Activated T-cell treated with anti-CD3 and anti-CD28 coated beads, Interleukin-2, amount 50 U/mL, for 4 hours (primary cell): ENCODE measurements at regions not wholly inside any gene's neighbourhood (a gene's known extent, or its start where the extent isn't known, plus 50 kb on each side); places are given as distances from the start of the nearest gene placed in this dataset.
"Not testable (repeated sequence)": the region's sequence is repeated elsewhere in the genome, so short reads cannot be mapped to it uniquely, and the experiment has no call there.

Experiments
- ATAC-seq, 2 donors: fragments of 200-7000 bp; cut with Tn5 transposase; one replicate each; pipeline ENCODE4 v1.10.0; 2021
- DNase-seq: peaks from one replicate; pipeline ENCODE4 v3.0.0-alpha.2; 2020
- H3K27me3 Mint-ChIP-seq: one replicate; pipeline ENCODE4 v1.8.0; 2021; ENCODE audit warnings: low read depth, mixed read lengths
- H3K36me3 Mint-ChIP-seq: one replicate; pipeline ENCODE4 v1.8.0; 2022; ENCODE audit warnings: mixed read lengths; ENCODE audit not compliant: insufficient read depth
- H3K4me1 Mint-ChIP-seq: one replicate; pipeline ENCODE4 v1.8.0; 2021; ENCODE audit warnings: low read depth, mixed read lengths
- H3K4me3 Mint-ChIP-seq: one replicate; pipeline ENCODE4 v1.8.0; 2021; ENCODE audit warnings: mild to moderate bottlenecking, moderate library complexity, mixed read lengths
- H3K9me3 Mint-ChIP-seq: one replicate; pipeline ENCODE4 v1.8.0; 2021; ENCODE audit warnings: mixed read lengths

DNA sequence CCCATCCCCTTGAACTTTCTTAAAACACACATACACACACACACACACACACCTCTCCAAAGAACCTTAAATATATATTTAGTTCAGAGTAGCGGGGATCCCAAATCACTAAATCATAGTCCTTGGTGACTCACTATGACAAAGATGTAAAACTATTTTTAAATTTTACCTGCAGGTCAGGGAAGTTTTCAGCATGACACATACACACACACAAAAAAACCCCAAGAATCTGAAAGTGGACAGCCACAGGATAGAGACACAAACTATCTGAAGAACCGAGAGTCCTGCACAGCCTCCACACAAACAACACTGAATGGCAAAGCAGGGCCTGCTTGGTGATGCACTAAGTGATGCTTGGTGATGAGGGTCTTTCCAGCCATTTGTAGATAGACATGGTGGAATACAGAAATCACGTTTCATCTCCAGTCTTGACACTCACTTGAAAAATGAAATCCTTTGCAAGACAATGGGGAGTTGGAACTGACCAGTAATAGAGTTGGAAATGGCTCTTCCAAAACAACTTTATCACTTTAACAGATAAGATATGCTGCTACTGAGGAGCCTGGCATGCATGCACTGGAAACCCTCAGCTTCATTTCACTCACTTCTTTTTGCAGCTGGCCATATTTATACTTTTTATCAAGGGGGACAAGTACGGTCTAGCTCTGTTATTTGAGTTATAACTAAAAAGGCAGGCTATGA, 307.3 kb downstream of the RAPGEF2 start:
- Mint-ChIP-seq H3K27me3 (peaks cover 3% of the 10 kb centered on the region), H3K36me3 (no peaks in the 10 kb centered on the region), H3K9me3 (no peaks in the 10 kb centered on the region), H3K4me1 (no peaks in the 10 kb centered on the region), H3K4me3 (no peak overlapping the region)
- DNase-seq (no peak), ATAC-seq (no peak)

GRCh38 chr4:159410891-159411290, 308.0 kb downstream of the RAPGEF2 start:
- ATAC-seq (no peak), DNase-seq (no peak)
- Mint-ChIP-seq H3K4me3 (no peak overlapping the region), H3K9me3 (no peaks in the 10 kb centered on the region), H3K4me1 (no peaks in the 10 kb centered on the region), H3K27me3 (peaks cover 3% of the 10 kb centered on the region), H3K36me3 (no peaks in the 10 kb centered on the region)

DNA sequence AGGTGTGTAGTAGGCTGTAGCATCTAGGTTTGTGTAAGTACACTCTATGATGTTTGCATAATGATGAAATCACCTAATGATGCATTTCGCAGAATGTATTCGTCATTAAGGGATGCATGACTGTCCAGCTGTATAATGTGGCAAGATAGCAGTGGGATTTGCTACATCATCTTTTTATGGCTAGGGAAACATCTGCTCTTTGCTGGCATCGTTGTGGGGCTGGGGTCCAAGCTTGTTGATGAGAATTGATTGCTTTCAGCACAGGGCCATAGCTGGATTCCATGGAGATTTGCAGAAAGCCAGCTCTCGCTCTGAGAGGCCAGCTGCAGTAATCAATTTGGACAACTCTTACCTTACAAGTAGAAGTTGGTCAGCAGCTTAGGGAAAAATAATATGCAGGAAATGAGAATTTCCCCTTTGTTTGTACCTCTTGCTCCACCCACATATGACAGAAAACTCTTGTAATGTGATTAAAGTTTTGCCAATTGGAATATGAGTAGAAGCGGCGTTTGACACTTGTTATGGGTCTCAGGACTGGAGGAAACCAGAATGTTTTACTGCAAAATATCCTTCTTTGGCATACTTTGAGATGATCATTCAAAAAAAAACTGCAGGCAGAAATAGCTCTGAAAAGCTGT, 310.5 kb downstream of the RAPGEF2 start:
- Mint-ChIP-seq H3K4me3 (no peak overlapping the region), H3K4me1 (no peaks in the 10 kb centered on the region), H3K36me3 (no peaks in the 10 kb centered on the region), H3K27me3 (peaks cover 4% of the 10 kb centered on the region), H3K9me3 (no peaks in the 10 kb centered on the region)
- ATAC-seq (no peak), DNase-seq (no peak)

- H3K27me3 Mint-ChIP-seq, result peaks cover 2% of the 10 kb centered on the region
- no peak for DNase-seq
- H3K4me3 Mint-ChIP-seq, result no peak overlapping the region
- ATAC-seq, result no peak
- no peaks in the 10 kb centered on the region for H3K4me1 Mint-ChIP-seq
- no peaks in the 10 kb centered on the region for H3K36me3 Mint-ChIP-seq
- no peaks in the 10 kb centered on the region for H3K9me3 Mint-ChIP-seq
Measured at GRCh38 chr4:159414305-159414704, 311.4 kb downstream of the RAPGEF2 start.

DNA sequence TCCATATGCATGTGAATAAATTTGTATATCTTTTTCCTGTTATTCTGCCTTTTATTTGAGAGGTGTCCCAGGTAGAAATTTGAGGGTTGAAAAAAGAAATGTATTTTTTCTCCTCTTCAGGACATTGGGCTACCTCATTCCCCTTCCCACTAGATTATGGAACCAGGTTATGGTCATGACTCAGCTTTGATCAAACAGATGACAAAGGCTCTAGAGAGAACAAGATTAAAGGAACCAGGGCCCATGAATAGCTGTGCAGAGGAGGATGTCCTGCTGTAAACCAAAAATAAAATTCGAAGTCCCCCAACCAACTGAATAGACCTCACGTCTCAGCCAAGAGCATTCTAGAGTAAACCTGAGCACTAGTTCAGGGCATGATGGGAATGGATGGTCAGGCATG, 313.2 kb downstream of the RAPGEF2 start:
- Mint-ChIP-seq H3K9me3 (no peaks in the 10 kb centered on the region), H3K4me3 (no peak overlapping the region), H3K4me1 (no peaks in the 10 kb centered on the region), H3K27me3 (peaks cover 2% of the 10 kb centered on the region), H3K36me3 (no peaks in the 10 kb centered on the region)
- no peak for ATAC-seq
- no peak for DNase-seq

DNA sequence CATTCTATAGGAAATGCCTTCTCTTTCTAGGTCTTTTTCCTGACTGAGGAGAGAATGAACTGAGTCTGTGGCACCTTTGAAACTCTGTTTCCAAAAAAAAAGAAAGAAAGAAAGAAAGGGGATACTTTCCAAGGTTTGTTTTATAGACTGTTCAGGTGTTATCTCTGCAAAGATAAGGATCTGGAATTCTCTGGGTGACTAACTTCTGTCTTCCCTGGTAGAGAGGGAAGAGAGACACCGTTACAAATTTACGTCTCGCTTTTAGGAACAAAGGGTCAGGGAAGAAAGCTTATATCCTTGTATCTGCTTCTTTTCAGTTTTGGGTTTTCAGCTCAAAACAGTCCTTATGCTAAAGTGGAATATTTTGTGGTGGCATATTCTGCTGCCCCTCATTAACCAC, 314.1 kb downstream of the RAPGEF2 start:
- no peaks in the 10 kb centered on the region for H3K36me3 Mint-ChIP-seq
- no peak overlapping the region for H3K4me3 Mint-ChIP-seq

DNA sequence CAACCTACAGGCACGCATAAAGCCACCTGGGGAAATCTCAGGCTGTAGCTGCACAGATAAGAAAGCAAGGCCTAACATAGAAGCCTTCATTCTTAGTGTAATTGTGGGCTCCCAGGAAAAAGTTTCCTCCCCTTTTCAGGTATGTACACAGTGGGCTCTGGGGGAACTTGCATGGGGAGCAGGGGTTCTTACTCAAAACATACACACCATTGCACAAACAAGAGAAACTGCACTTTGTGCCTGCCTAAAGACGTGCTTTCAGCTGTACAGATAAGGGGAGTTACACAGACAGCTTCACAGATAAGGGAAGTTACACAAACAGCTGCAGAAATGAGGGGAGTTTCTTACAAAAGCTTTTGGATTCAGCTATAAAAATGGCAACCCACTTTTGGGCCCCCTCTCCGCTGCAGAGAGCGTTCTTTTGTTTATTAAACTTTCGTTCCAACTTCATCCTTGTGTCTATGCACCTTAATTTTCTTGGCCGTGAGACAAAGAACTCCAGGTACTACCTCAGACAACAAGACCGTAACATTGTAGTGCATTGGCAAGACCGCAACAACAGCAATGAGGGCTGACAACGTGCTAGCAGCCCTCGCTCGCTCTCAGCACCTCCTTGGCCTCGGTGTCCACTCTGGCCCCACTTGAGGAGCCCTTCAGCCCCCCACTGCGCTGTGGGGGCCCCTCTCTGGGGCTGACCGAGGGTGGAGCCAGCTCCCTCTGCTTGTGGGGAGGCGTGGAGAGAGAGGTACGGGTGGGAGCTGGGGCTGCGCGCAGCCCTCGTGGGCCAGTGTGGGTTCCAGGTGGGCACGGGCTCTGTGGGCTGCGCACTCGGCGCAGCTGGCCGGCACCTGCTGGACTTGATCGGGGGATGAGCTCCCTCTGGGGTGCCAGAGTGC, 317.5 kb downstream of the RAPGEF2 start:
- no peak for DNase-seq
- Mint-ChIP-seq H3K4me1 (no peaks in the 10 kb centered on the region), H3K36me3 (no peaks in the 10 kb centered on the region), H3K9me3 (no peaks in the 10 kb centered on the region), H3K27me3 (peaks cover 2% of the 10 kb centered on the region), H3K4me3 (no peak overlapping the region)
- no peak for ATAC-seq

More for the DNA sequence above, 314.1 kb downstream of the RAPGEF2 start:
- Mint-ChIP-seq H3K9me3 (no peaks in the 10 kb centered on the region), H3K27me3 (peaks cover 2% of the 10 kb centered on the region), H3K4me1 (no peaks in the 10 kb centered on the region)
- no peak for DNase-seq
- ATAC-seq, result no peak

- H3K4me1 Mint-ChIP-seq, ATAC-seq, H3K9me3 Mint-ChIP-seq, H3K27me3 Mint-ChIP-seq, H3K4me3 Mint-ChIP-seq, H3K36me3 Mint-ChIP-seq, DNase-seq: not testable (repeated sequence)
Measured at GRCh38 chr4:159421058-159421419, 318.2 kb downstream of the RAPGEF2 start.

GRCh38 chr4:159422019-159422418, 319.1 kb downstream of the RAPGEF2 start:
- H3K9me3 Mint-ChIP-seq, result no peaks in the 10 kb centered on the region
- no peaks in the 10 kb centered on the region for H3K4me1 Mint-ChIP-seq
- ATAC-seq (no peak), DNase-seq (no peak)
- peaks cover 2% of the 10 kb centered on the region for H3K27me3 Mint-ChIP-seq
- no peak overlapping the region for H3K4me3 Mint-ChIP-seq
- H3K36me3 Mint-ChIP-seq, result no peaks in the 10 kb centered on the region

DNA sequence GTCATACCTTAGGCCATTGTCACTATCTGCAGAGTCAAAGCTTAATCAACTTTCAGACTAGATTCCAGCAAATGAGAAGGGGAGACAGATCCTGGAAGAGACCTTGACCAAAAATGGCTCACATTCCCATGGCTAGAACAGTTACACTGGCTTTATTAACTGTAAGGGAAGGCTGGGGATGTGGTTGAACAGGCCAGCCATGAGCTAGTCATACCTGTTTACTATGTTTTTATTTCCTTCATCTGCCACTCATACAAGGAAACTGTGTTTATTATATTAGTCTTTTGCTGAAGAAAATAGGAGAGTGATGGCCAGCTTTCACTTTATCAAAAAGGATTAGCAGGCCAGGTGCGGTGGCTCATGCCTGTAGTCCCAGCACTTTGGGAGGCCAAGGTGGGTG, 319.7 kb downstream of the RAPGEF2 start:
- peaks cover 2% of the 10 kb centered on the region for H3K27me3 Mint-ChIP-seq
- no peak for DNase-seq
- no peaks in the 10 kb centered on the region for H3K9me3 Mint-ChIP-seq
- H3K4me1 Mint-ChIP-seq, result no peaks in the 10 kb centered on the region
- ATAC-seq, result no peak
- no peaks in the 10 kb centered on the region for H3K36me3 Mint-ChIP-seq
- no peak overlapping the region for H3K4me3 Mint-ChIP-seq

- no peak for DNase-seq
- ATAC-seq, result no peak
- no peaks in the 10 kb centered on the region for H3K36me3 Mint-ChIP-seq
- no peaks in the 10 kb centered on the region for H3K27me3 Mint-ChIP-seq
- no peak overlapping the region for H3K4me3 Mint-ChIP-seq
- no peaks in the 10 kb centered on the region for H3K4me1 Mint-ChIP-seq
- H3K9me3 Mint-ChIP-seq, result no peaks in the 10 kb centered on the region
Measured at GRCh38 chr4:159425737-159426305, 322.9 kb downstream of the RAPGEF2 start.

DNA sequence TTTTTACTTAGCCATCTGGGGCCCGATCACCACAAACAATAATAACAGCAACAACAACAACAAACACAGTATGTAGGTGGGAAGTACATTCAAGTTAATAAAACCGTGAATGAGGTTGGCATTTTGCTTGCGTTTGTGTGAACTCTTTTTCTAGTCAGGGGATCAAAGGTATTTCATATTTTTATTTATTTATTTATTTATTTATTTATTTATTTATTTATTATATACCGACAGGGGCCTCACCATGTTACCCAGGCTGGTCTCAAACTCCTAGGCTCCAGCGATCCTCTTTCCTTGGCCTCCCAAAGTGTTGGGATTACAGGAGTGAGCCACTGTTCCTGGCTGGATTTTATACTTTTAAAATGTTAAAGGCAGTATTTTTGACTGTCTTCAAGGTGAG, 325.4 kb downstream of the RAPGEF2 start:
- ATAC-seq (no peak), DNase-seq (no peak)
- Mint-ChIP-seq H3K4me1 (no peaks in the 10 kb centered on the region), H3K36me3 (no peaks in the 10 kb centered on the region), H3K27me3 (no peaks in the 10 kb centered on the region), H3K9me3 (no peaks in the 10 kb centered on the region), H3K4me3 (no peak overlapping the region)

DNA sequence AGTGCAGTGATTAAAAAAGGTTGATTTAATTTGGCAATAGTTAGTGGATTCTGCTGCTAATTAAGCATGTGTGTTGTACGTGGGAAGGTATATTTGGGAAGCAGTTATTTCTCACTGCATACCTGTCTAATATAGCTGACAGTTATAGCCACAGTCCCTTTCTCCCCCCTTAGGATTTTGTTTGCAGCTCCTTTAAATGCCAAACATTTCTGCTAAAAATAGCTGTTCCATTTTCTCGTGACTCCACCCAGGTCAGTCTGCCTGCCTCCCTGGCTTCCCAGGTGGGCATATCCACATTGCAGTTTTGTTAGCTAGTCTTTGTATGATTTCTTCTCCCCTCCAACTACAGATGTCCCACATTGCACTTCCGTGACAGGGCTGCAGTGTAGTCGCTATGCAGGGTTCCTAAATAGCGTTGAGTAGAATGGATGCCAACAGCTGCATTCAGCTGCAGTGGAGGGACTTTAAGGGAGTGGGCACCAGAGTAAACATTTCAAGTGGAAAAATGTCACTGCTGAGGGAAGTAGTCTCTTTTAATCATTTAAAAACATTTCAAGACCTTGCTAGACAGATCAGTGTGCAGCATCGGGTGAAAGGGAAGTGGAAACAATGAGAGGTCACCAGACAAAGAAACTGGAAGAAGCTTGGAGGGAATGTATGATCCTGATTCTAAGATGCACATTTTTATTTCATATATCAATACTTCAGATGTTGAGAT, 326.3 kb downstream of the RAPGEF2 start:
- Mint-ChIP-seq H3K27me3 (no peaks in the 10 kb centered on the region), H3K36me3 (no peaks in the 10 kb centered on the region), H3K9me3 (no peaks in the 10 kb centered on the region), H3K4me3 (no peak overlapping the region), H3K4me1 (no peaks in the 10 kb centered on the region)
- ATAC-seq (no peak), DNase-seq (no peak)

- no peak for ATAC-seq
- Mint-ChIP-seq H3K4me1 (no peaks in the 10 kb centered on the region), H3K36me3 (no peaks in the 10 kb centered on the region), H3K9me3 (no peaks in the 10 kb centered on the region), H3K4me3 (no peak overlapping the region), H3K27me3 (peaks cover 3% of the 10 kb centered on the region)
- no peak for DNase-seq
Measured at GRCh38 chr4:159429693-159430035, 326.8 kb downstream of the RAPGEF2 start.
